ENCODE measurements at regions not wholly inside any gene's neighbourhood (a gene's known extent, or its start where the extent isn't known, plus 50 kb on each side); places are given as distances from the start of the nearest gene placed in this dataset.
"Not testable (repeated sequence)": the region's sequence is repeated elsewhere in the genome, so short reads cannot be mapped to it uniquely, and the experiment has no call there.

DNA sequence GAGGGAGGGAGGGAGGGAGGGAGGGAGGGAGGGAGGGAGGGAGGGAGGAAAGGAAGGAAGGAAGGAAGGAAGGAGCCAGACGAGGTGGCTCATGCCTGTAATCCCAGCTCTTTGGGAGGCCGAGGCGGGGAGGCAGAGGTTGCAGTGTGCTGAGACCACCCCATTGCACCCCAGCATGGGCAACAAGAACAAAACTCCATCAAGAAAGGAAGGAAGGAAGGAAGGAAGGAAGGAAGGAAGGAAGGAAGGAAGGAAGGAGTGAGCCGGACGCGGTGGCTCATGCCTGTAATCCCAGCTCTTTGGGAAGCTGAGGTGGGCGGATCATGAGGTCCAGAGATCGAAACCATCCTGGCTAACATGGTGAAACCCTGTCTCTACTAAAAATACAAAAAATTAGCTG is 60.8 kb upstream of the JARID2 start:
- TF ChIP-seq, protein P1, sequence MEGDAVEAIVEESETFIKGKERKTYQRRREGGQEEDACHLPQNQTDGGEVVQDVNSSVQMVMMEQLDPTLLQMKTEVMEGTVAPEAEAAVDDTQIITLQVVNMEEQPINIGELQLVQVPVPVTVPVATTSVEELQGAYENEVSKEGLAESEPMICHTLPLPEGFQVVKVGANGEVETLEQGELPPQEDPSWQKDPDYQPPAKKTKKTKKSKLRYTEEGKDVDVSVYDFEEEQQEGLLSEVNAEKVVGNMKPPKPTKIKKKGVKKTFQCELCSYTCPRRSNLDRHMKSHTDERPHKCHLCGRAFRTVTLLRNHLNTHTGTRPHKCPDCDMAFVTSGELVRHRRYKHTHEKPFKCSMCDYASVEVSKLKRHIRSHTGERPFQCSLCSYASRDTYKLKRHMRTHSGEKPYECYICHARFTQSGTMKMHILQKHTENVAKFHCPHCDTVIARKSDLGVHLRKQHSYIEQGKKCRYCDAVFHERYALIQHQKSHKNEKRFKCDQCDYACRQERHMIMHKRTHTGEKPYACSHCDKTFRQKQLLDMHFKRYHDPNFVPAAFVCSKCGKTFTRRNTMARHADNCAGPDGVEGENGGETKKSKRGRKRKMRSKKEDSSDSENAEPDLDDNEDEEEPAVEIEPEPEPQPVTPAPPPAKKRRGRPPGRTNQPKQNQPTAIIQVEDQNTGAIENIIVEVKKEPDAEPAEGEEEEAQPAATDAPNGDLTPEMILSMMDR (IDR thresholded peaks at IDR 0.05; ENCODE audit: poor library complexity), result not testable (repeated sequence)
- not testable (repeated sequence) for TF ChIP-seq EZH2 (IDR thresholded peaks at IDR 0.05; ENCODE audit: borderline replicate concordance)
